Body of pancreas (tissue), 4 donors: ENCODE measurements at regions not wholly inside any gene's neighbourhood (a gene's known extent, or its start where the extent isn't known, plus 50 kb on each side); places are given as distances from the start of the nearest gene placed in this dataset.

Experiments used
- ATAC-seq: fragments of 150-250 bp; one replicate; pipeline ENCODE4 v1.9.1; 2016
- DNase-seq, 4 donors: peaks; one replicate each; pipeline ENCODE4 v3.0.0-alpha.2; 2019
- H3K27ac ChIP-seq, 4 donors: fragments of 200-600 bp; sonication (generic); 1 replicate in 3 of 4; 2 replicates in 1 of 4; pipeline versions ENCODE4 v1.5.1 to v1.6.1; 2016 to 2019; ENCODE audit warnings: mild to moderate bottlenecking in 1 of 4, mixed read lengths in 1 of 4, moderate library complexity in 1 of 4
- H3K27me3 ChIP-seq, 2 donors: fragments of 200-600 bp; sonication (generic); one replicate each; pipeline ENCODE4 v1.6.0; 2016; ENCODE audit warnings: mild to moderate bottlenecking in 1 of 2
- H3K36me3 ChIP-seq, 2 donors: fragments of 200-600 bp; sonication (generic); replicated peaks in 1 of 2; 2 replicates each; pipeline ENCODE4 v1.5.1; 2016; ENCODE audit warnings: low read depth in 2 of 2; ENCODE audit not compliant: insufficient read depth in 1 of 2
- H3K4me1 ChIP-seq: fragments of 200-600 bp; sonication (generic); one replicate; pipeline ENCODE4 v1.6.0; 2016
- H3K4me3 ChIP-seq, 2 donors: fragments of 200-600 bp; sonication (generic); 1 replicate in 1 of 2; 2 replicates in 1 of 2; pipeline ENCODE4 v1.5.1; 2016 to 2019
- H3K9me3 ChIP-seq, 3 donors: fragments of 200-600 bp; sonication (generic); 1 replicate in 2 of 3; 2 replicates in 1 of 3; pipeline ENCODE4 v1.5.1; 2016
- POLR2A ChIP-seq, 3 donors: fragments of 450-650 bp; IDR thresholded peaks; one replicate each; pipeline ENCODE4 v1.6.1; 2016; ENCODE audit warnings: antibody characterized with exemption in 3 of 3, mild to moderate bottlenecking in 2 of 3
- WGBS, 2 donors: methylation state at CpG; one replicate each; pipeline ENCODE4 v1.1.5; 2017; 5-methylcytosine and 5-hydroxymethylcytosine counted together
- intact Hi-C: fragments of 100-400 bp; cut with DNase I; formaldehyde crosslinking; loops from one replicate; pipeline ENCODE4 v1.15.1; 2023
- TF ChIP-seq, protein P1 (sequence below), 7 experiments: fragments of 450-650 bp in 4 of 7; fragments of 200-600 bp in 3 of 7; sonication (generic) in 3 of 7; IDR thresholded peaks; one replicate each; pipeline ENCODE4 v1.5.1; 2016 to 2019; ENCODE audit warnings: antibody characterized with exemption in 7 of 7

DNA sequence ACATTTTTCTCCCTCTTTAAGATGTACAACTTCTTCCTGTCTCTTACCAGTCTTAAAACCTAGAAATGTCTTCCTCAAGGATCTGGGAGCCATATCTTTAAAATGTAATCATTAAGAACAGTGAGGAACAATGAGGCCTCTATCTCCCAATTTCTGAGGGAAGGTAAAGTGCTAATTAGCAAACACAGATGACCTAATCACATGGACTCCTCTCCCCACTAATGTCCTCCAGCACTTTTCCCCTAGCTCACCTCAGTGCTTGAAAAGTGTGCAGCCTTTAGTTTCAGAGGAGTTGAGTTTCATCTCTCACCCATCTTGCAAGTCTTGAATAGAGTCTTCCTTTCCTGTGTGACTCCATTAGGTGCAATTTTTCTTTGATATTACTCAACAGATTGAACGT, 771.0 kb downstream of the PDCD6IP start:
- Histone ChIP-seq H3K4me1 (no peaks in the 10 kb centered on the region), H3K36me3 (no peaks in the 10 kb centered on the region), H3K27me3 (no peaks in the 10 kb centered on the region), H3K27ac (no peak overlapping the region), H3K4me3 (no peak overlapping the region), H3K9me3 (no peaks in the 10 kb centered on the region)
- DNase-seq (no peak), ATAC-seq (no peak)
- TF ChIP-seq, protein P1, sequence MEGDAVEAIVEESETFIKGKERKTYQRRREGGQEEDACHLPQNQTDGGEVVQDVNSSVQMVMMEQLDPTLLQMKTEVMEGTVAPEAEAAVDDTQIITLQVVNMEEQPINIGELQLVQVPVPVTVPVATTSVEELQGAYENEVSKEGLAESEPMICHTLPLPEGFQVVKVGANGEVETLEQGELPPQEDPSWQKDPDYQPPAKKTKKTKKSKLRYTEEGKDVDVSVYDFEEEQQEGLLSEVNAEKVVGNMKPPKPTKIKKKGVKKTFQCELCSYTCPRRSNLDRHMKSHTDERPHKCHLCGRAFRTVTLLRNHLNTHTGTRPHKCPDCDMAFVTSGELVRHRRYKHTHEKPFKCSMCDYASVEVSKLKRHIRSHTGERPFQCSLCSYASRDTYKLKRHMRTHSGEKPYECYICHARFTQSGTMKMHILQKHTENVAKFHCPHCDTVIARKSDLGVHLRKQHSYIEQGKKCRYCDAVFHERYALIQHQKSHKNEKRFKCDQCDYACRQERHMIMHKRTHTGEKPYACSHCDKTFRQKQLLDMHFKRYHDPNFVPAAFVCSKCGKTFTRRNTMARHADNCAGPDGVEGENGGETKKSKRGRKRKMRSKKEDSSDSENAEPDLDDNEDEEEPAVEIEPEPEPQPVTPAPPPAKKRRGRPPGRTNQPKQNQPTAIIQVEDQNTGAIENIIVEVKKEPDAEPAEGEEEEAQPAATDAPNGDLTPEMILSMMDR (IDR thresholded peaks at IDR 0.05), result no peak
- TF ChIP-seq POLR2A (IDR thresholded peaks at IDR 0.05), result no peak
- 18 to 24% methylated on average over 1 of the region's 1 CpG for WGBS, 2 donors
- intact Hi-C loops, result no loop called here

DNA sequence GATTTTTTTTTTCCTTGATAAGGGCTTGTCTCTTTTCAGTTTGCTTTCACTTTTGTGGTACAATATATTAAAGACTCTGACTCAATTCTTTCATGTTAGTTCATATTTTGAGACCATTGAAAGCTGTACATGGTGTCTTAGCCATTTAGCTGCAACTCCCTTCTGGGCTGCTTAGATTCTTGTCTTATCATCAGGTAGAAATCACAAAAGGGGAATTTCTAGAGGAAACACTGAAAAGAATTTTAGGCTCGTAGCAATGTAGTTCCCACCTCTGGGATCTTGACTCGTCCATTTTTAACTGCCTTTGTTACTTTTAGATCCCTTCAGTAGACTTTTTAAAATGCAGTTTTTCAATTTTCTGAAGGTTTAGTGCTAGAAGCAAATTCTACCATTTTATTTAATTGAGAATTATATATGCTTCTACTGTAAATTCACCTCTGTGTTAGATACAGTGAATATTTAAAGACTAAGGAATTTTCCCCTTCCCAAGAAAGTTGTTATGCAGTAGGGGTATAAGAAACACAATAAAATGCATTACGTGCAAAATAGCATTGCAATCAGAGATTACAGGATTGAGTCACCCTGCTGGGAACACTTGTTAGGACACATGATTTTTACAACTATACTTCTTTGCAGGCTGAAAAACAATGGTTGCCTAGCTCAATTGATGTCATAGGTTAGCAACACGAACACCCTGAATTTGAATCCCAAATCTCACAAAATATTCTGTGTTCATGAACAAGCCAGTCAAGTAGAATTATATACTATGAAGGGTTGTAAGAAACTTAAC, 772.7 kb downstream of the PDCD6IP start:
- no peaks in the 10 kb centered on the region for H3K4me1 ChIP-seq
- H3K27me3 ChIP-seq, result no peaks in the 10 kb centered on the region
- no peak overlapping the region for H3K27ac ChIP-seq
- H3K4me3 ChIP-seq, result no peak overlapping the region
- no peak for ATAC-seq
- no peak for DNase-seq
- 37% methylated on average over 4 of the region's 4 CpGs for WGBS, 2 donors
- intact Hi-C loops, result no loop called here
- TF ChIP-seq, protein P1 (IDR thresholded peaks at IDR 0.05), result no peak
- TF ChIP-seq POLR2A (IDR thresholded peaks at IDR 0.05), result no peak
- H3K36me3 ChIP-seq, result no peaks in the 10 kb centered on the region
- H3K9me3 ChIP-seq, result no peaks in the 10 kb centered on the region

DNA sequence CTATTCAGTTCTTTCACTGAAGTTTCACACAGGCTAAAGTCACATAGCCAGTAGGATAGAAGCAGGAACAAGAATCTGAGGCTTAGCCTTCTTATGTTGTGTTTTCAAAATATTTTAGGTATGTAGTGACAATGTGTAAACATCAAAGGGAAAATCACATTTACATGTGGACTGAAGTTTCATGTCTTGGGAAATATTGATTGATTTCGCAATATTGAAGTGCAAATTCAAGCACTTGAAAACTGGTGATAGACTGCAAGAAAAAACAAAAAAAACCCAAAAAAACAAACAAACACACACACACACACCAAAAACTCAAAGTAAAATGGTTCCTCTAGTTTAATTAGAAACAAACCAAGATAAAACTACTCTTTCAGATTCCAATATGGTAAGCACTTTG, 773.3 kb downstream of the PDCD6IP start:
- Histone ChIP-seq H3K27me3 (no peaks in the 10 kb centered on the region), H3K4me3 (no peak overlapping the region), H3K27ac (no peak overlapping the region), H3K36me3 (no peaks in the 10 kb centered on the region), H3K9me3 (no peaks in the 10 kb centered on the region), H3K4me1 (no peaks in the 10 kb centered on the region)
- DNase-seq (no peak), ATAC-seq (no peak)
- intact Hi-C loops, result no loop called here
- no peak for TF ChIP-seq POLR2A (IDR thresholded peaks at IDR 0.05)
- TF ChIP-seq, protein P1 (IDR thresholded peaks at IDR 0.05), result no peak
- WGBS, 2 donors, result 67 to 73% methylated on average over 1 of the region's 1 CpG

DNA sequence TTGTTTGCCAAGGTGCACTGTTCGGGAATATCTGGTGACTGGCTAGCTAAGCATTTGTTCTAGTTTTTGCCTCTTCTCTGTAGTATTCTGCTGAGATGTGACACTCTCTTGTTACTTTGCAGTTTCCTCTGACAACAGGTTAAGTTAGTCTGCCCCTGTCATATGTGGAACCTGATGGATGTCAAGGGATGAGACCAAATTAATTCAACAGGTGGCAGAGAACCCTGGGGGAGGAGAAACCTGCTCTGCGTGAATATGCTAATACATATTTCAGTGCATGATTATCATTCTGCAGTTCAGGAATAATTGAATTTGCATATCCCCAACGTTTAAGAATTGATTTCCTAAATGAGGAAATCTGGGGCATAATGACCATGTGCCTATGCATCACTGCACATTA, 777.3 kb downstream of the PDCD6IP start:
- H3K36me3 ChIP-seq, result no peaks in the 10 kb centered on the region
- H3K27ac ChIP-seq, result no peak overlapping the region
- no peak for ATAC-seq
- H3K4me1 ChIP-seq, result no peaks in the 10 kb centered on the region
- H3K4me3 ChIP-seq, result no peak overlapping the region
- no peak for DNase-seq
- intact Hi-C loops, result no loop called here
- H3K27me3 ChIP-seq, result no peaks in the 10 kb centered on the region
- TF ChIP-seq, protein P1 (IDR thresholded peaks at IDR 0.05), result no peak
- TF ChIP-seq POLR2A (IDR thresholded peaks at IDR 0.05), result no peak
- 34 to 35% methylated on average over 3 of the region's 3 CpGs for WGBS, 2 donors
- H3K9me3 ChIP-seq, result no peaks in the 10 kb centered on the region

DNA sequence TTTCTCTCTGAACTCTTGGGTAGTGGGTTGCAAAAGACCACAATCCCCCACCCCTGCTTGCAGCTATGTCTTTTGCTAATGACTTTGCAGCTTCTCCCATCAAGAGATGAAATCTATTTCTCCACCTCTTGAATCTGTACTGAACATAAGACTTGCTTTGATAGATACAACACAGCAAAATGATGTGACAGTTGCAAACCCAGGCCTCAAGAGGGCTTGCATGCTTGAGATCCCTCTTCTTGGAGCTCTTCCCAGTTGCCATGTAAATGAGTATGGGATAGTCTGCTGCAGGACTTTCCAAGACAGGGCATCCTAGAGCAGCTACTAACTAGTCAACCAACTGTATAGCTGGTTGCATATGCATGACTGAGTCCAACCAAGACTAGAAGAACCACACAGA, 783.6 kb downstream of the PDCD6IP start:
- TF ChIP-seq, protein P1 (IDR thresholded peaks at IDR 0.05), result no peak
- no peak for TF ChIP-seq POLR2A (IDR thresholded peaks at IDR 0.05)
- ATAC-seq, result no peak
- no peak overlapping the region for H3K4me3 ChIP-seq
- DNase-seq, result no peak
- no peaks in the 10 kb centered on the region for H3K9me3 ChIP-seq
- no peaks in the 10 kb centered on the region for H3K27me3 ChIP-seq
- H3K27ac ChIP-seq, result no peak overlapping the region
- intact Hi-C loops, result no loop called here
- no peaks in the 10 kb centered on the region for H3K36me3 ChIP-seq
- no peaks in the 10 kb centered on the region for H3K4me1 ChIP-seq
